Psoas muscle (tissue), 7 donors: ENCODE measurements at regions not wholly inside any gene's neighbourhood (a gene's known extent, or its start where the extent isn't known, plus 50 kb on each side); places are given as distances from the start of the nearest gene placed in this dataset.
A peak's percentile ranks its signal among the peaks of the same experiment; 100 is the strongest.
"Not testable (repeated sequence)": the region's sequence is repeated elsewhere in the genome, so short reads cannot be mapped to it uniquely, and the experiment has no call there.

Source experiments
- ATAC-seq, 4 donors: fragments of 200-7000 bp; cut with Tn5 transposase; one replicate each; pipeline ENCODE4 v1.9.1; 2020; ENCODE audit warnings: moderate library complexity in 3 of 4, mild to moderate bottlenecking in 2 of 4
- DNase-seq, 2 donors: peaks; one replicate each; pipeline ENCODE4 v3.0.0-alpha.2; 2020
- H3K27ac ChIP-seq: fragments of 200-600 bp; one replicate; pipeline ENCODE4 v1.8.0; 2022
- H3K27me3 ChIP-seq, 3 donors: fragments of 200-600 bp in 1 of 3; one replicate each; pipeline versions ENCODE4 v1.6.1 to v1.8.0; 2013 to 2022; ENCODE audit warnings: low read length in 2 of 3, mild to moderate bottlenecking in 2 of 3, moderate library complexity in 1 of 3; ENCODE audit not compliant: insufficient read depth in 3 of 3
- H3K36me3 ChIP-seq, 2 donors: fragments of 200-600 bp in 1 of 2; one replicate each; pipeline versions ENCODE4 v1.6.1 to v1.8.0; 2013 to 2022; ENCODE audit warnings: low read depth in 1 of 2, mild to moderate bottlenecking in 1 of 2, moderate library complexity in 1 of 2; ENCODE audit not compliant: insufficient read depth in 1 of 2
- H3K4me1 ChIP-seq: fragments of 200-600 bp; one replicate; pipeline ENCODE4 v1.8.0; 2022
- H3K4me3 ChIP-seq: fragments of 200-600 bp; one replicate; pipeline ENCODE4 v1.8.0; 2022; ENCODE audit warnings: mild to moderate bottlenecking
- H3K9me3 ChIP-seq: fragments of 200-600 bp; one replicate; pipeline ENCODE4 v1.8.0; 2022
- WGBS, 3 donors: extraction: QIAGEN DNeasy Blood & Tissue Kit; methylation state at CpG; one replicate each; pipeline versions ENCODE4 v1.1.6 to v1.1.7; 2013; 5-methylcytosine and 5-hydroxymethylcytosine counted together
- intact Hi-C, 2 donors: fragments of 100-400 bp; cut with DNase I; formaldehyde crosslinking; loops; one replicate each; pipeline versions ENCODE4 v1.11.0 to v1.14.2; 2022
- TF ChIP-seq, protein P1 (sequence below): fragments of 200-600 bp; IDR thresholded peaks from one replicate; pipeline ENCODE4 v1.8.0; 2022; ENCODE audit warnings: antibody characterized with exemption
- donor health status: healthy with polysubstance abuse.
- donor health status: DM: no; HTN: no; CAD: no; lungs with moderate emphysema.
- donor health status: Bipolar disorder and iron deficiency.
- donor health status: healthy.
- donor health status: DM: yes; HTN: yes; CAD: no.
- donor health status: DM: no; HTN: no; CAD: no.
- donor health status: DM: yes; HTN: yes; CAD: no.

- H3K4me1 ChIP-seq: peaks cover 25% of the 10 kb centered on the region
- intact Hi-C loops, ATAC-seq, DNase-seq, H3K27me3 ChIP-seq, H3K27ac ChIP-seq, H3K4me3 ChIP-seq, H3K9me3 ChIP-seq, H3K36me3 ChIP-seq: not testable (repeated sequence)
- WGBS, 3 donors: 48 to 69% (median 69%) methylated on average over 1 of the region's 2 CpGs
Observed at GRCh38 chr6:56778503-56778902, 135.8 kb upstream of the DST start.

GRCh38 chr6:56775498-56776166, 132.9 kb upstream of the DST start:
- H3K36me3 ChIP-seq: no peaks in the 10 kb centered on the region
- DNase-seq: no peak
- H3K4me1 ChIP-seq: peaks cover 53% of the 10 kb centered on the region
- TF ChIP-seq, protein P1, sequence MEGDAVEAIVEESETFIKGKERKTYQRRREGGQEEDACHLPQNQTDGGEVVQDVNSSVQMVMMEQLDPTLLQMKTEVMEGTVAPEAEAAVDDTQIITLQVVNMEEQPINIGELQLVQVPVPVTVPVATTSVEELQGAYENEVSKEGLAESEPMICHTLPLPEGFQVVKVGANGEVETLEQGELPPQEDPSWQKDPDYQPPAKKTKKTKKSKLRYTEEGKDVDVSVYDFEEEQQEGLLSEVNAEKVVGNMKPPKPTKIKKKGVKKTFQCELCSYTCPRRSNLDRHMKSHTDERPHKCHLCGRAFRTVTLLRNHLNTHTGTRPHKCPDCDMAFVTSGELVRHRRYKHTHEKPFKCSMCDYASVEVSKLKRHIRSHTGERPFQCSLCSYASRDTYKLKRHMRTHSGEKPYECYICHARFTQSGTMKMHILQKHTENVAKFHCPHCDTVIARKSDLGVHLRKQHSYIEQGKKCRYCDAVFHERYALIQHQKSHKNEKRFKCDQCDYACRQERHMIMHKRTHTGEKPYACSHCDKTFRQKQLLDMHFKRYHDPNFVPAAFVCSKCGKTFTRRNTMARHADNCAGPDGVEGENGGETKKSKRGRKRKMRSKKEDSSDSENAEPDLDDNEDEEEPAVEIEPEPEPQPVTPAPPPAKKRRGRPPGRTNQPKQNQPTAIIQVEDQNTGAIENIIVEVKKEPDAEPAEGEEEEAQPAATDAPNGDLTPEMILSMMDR: no peak
- no peaks in the 10 kb centered on the region for H3K9me3 ChIP-seq
- no peaks in the 10 kb centered on the region for H3K27me3 ChIP-seq
- 60 to 66% (median 65%) methylated on average over 4 of the region's 4 CpGs for WGBS, 3 donors
- no peak overlapping the region for H3K4me3 ChIP-seq
- no peak for ATAC-seq
- H3K27ac ChIP-seq: peak overlapping the region; percentile 38
- intact Hi-C loops: no loop called here

DNA sequence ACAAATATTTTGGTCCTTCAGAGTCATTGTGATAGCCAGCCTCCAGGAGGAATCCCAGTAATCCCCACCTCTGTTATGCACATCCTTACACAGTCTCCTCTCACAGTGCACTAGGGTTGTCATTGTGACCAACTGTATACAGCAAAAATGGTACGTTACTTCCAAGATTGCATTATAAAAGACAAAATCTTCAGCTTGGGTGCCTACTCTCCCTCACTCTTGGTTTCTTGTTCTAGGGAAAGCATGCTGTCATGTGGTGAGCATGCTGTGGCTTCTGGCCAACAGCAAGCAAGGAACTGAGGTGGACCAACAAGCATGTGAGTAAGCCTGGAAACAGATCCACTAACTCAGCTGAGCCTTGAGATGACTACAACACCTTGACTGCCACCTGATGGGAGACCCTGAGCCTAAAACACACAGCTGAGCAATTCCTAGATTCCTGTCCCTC, 130.1 kb upstream of the DST start:
- Histone ChIP-seq H3K4me3 (no peak overlapping the region), H3K36me3 (no peaks in the 10 kb centered on the region), H3K27me3 (no peaks in the 10 kb centered on the region), H3K4me1 (peaks cover 75% of the 10 kb centered on the region), H3K9me3 (no peaks in the 10 kb centered on the region), H3K27ac (peak overlapping the region; percentile 78)
- WGBS, 3 donors: 28 to 74% (median 41%) methylated on average over 1 of the region's 1 CpG
- peak; percentile 85 to 95 (median 90) for ATAC-seq
- intact Hi-C loops: loop anchor here in 1 of 2 donors (5.0 kb wide), 1 partner anchor 60 kb away; no protein-coding TSS in a partner anchor
- DNase-seq: peak; percentile 35 to 79
- TF ChIP-seq, protein P1: no peak

- intact Hi-C loops: loop anchor here in 1 of 2 donors (2.0 to 5.0 kb wide), 2 partner anchors 60 to 71 kb away; no protein-coding TSS in a partner anchor
- Histone ChIP-seq H3K27me3 (no peaks in the 10 kb centered on the region), H3K36me3 (no peaks in the 10 kb centered on the region), H3K4me1 (peaks cover 75% of the 10 kb centered on the region), H3K4me3 (peak overlapping the region; percentile 20), H3K27ac (peak overlapping the region; percentile 78), H3K9me3 (no peaks in the 10 kb centered on the region)
- peak in 3 of 4 donors; percentile 35 to 64 (median 38) for ATAC-seq
- no peak for DNase-seq
- 42 to 69% (median 44%) methylated on average over 7 of the region's 7 CpGs for WGBS, 3 donors
- TF ChIP-seq, protein P1: no peak
Observed at GRCh38 chr6:56771929-56772607, 129.4 kb upstream of the DST start.

- peak in 3 of 4 donors; percentile 33 to 50 (median 48) for ATAC-seq
- Histone ChIP-seq H3K4me1 (peaks cover 78% of the 10 kb centered on the region), H3K4me3 (no peak overlapping the region), H3K36me3 (no peaks in the 10 kb centered on the region), H3K9me3 (no peaks in the 10 kb centered on the region), H3K27ac (peak overlapping the region; percentile 78), H3K27me3 (no peaks in the 10 kb centered on the region)
- no peak for DNase-seq
- intact Hi-C loops: loop anchor here in 1 of 2 donors (2.0 to 5.0 kb wide), 2 partner anchors 61 to 72 kb away; no protein-coding TSS in a partner anchor
- TF ChIP-seq, protein P1: no peak
Observed at GRCh38 chr6:56771189-56771588, 128.5 kb upstream of the DST start.
